ENCODE measurements at regions not wholly inside any gene's neighbourhood (a gene's known extent, or its start where the extent isn't known, plus 50 kb on each side); places are given as distances from the start of the nearest gene placed in this dataset.

- no peak for DNase-seq (ENCODE audit: low read depth in 3 of 3, low spot score in 2 of 3)
Observed at GRCh38 chr10:113402602-113403001, 150.3 kb upstream of the HABP2 start.

- DNase-seq (ENCODE audit: low read depth in 3 of 3, low spot score in 2 of 3), result no peak
Observed at GRCh38 chr10:113407218-113407617, 145.6 kb upstream of the HABP2 start.

- DNase-seq (ENCODE audit: low read depth in 3 of 3, low spot score in 2 of 3), result no peak
Observed at GRCh38 chr10:113409175-113409574, 143.7 kb upstream of the HABP2 start.

GRCh38 chr10:113410618-113411017, 142.2 kb upstream of the HABP2 start:
- no peak for DNase-seq (ENCODE audit: low read depth in 3 of 3, low spot score in 2 of 3)

- no peak for DNase-seq (ENCODE audit: low read depth in 3 of 3, low spot score in 2 of 3)
Observed at GRCh38 chr10:113411456-113411855, 141.4 kb upstream of the HABP2 start.

GRCh38 chr10:113412161-113412560, 140.7 kb upstream of the HABP2 start:
- DNase-seq (ENCODE audit: low read depth in 3 of 3, low spot score in 2 of 3), result no peak

- DNase-seq (ENCODE audit: low read depth in 3 of 3, low spot score in 2 of 3), result no peak
Observed at GRCh38 chr10:113414543-113414942, 138.3 kb upstream of the HABP2 start.

GRCh38 chr10:113415246-113415645, 137.6 kb upstream of the HABP2 start:
- no peak for DNase-seq (ENCODE audit: low read depth in 3 of 3, low spot score in 2 of 3)

- DNase-seq (ENCODE audit: low read depth in 3 of 3, low spot score in 2 of 3), result no peak
Observed at GRCh38 chr10:113420057-113420732, 132.7 kb upstream of the HABP2 start.

GRCh38 chr10:113420733-113421675, 131.8 kb upstream of the HABP2 start:
- DNase-seq (ENCODE audit: low read depth in 3 of 3, low spot score in 2 of 3), result no peak

- DNase-seq (ENCODE audit: low read depth in 3 of 3, low spot score in 2 of 3), result no peak
Observed at GRCh38 chr10:113422371-113422770, 130.5 kb upstream of the HABP2 start.

GRCh38 chr10:113423981-113424721, 128.7 kb upstream of the HABP2 start:
- DNase-seq (ENCODE audit: low read depth in 3 of 3, low spot score in 2 of 3), result no peak

- DNase-seq (ENCODE audit: low read depth in 3 of 3, low spot score in 2 of 3), result no peak
Observed at GRCh38 chr10:113425008-113425407, 127.8 kb upstream of the HABP2 start.

GRCh38 chr10:113425541-113425951, 127.3 kb upstream of the HABP2 start:
- DNase-seq (ENCODE audit: low read depth in 3 of 3, low spot score in 2 of 3), result peak in 2 of 3 donors; percentile 49 to 54

- DNase-seq (ENCODE audit: low read depth in 3 of 3, low spot score in 2 of 3), result no peak
Observed at GRCh38 chr10:113426181-113426877, 126.5 kb upstream of the HABP2 start.

GRCh38 chr10:113427236-113427735, 125.6 kb upstream of the HABP2 start:
- no peak for DNase-seq (ENCODE audit: low read depth in 3 of 3, low spot score in 2 of 3)

GRCh38 chr10:113427811-113428558, 124.9 kb upstream of the HABP2 start:
- no peak for DNase-seq (ENCODE audit: low read depth in 3 of 3, low spot score in 2 of 3)

GRCh38 chr10:113430634-113431397, 122.0 kb upstream of the HABP2 start:
- no peak for DNase-seq (ENCODE audit: low read depth in 3 of 3, low spot score in 2 of 3)
